ENCODE measurements at regions not wholly inside any gene's neighbourhood (a gene's known extent, or its start where the extent isn't known, plus 50 kb on each side); places are given as distances from the start of the nearest gene placed in this dataset.

DNA sequence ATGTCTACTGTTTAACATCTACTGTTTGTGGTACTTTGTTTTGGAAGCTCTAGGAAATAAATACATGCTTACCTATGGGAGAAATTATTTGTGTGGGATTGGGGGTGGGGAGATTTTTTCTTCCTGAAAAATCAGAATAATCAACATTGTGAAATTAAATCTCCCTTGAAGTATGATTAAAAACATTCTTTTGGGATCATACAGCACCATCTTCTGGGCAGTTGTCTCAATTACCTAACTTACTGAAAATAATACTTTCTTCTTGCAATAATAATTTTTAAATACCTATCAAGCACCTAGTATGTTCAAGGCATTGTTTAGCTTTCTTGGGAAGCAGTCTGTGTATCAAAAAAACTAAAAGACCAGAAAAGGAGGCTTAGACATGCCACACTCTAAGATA is 576.5 kb upstream of the ARGLU1 start:
- H3K9me3 ChIP-seq (ENCODE audit: control insufficient read depth, insufficient read depth, low read depth, low read length) = no peaks in the 10 kb centered on the region
- CTCF ChIA-PET = interaction anchor here (0.6 kb wide), 2 partner anchors 776 to 1437 kb away, joined by 3 to 5 read pairs; no protein-coding TSS in a partner anchor
- no peak overlapping the region for H3K27ac ChIP-seq (ENCODE audit: extremely low read depth, low read depth, low read length)
- POLR2A ChIA-PET = no interaction called here
- H3K36me3 ChIP-seq (ENCODE audit: control insufficient read depth in 2 of 2, insufficient read depth in 1 of 2, low read length in 2 of 2) = no peaks in the 10 kb centered on the region
- H3K4me1 ChIP-seq (ENCODE audit: control insufficient read depth, insufficient read depth, low read length) = no peaks in the 10 kb centered on the region
- TF ChIP-seq SP3 (tag by site-specific recombination; IDR thresholded peaks at IDR 0.05) (no peak), SALL2 (tag by site-specific recombination; IDR thresholded peaks at IDR 0.05; ENCODE audit: borderline replicate concordance) (no peak)
- H3K4me3 ChIP-seq (ENCODE audit: low read depth, low read length) = no peak overlapping the region

GRCh38 chr13:107141767-107142166 is 573.8 kb upstream of the ARGLU1 start:
- Histone ChIP-seq H3K4me3 (ENCODE audit: low read depth, low read length) (no peak overlapping the region), H3K4me1 (ENCODE audit: control insufficient read depth, insufficient read depth, low read length) (no peaks in the 10 kb centered on the region), H3K27ac (ENCODE audit: extremely low read depth, low read depth, low read length) (no peak overlapping the region), H3K9me3 (ENCODE audit: control insufficient read depth, insufficient read depth, low read depth, low read length) (no peaks in the 10 kb centered on the region), H3K36me3 (ENCODE audit: control insufficient read depth in 2 of 2, insufficient read depth in 1 of 2, low read length in 2 of 2) (no peaks in the 10 kb centered on the region)
- TF ChIP-seq ZNF660 (tag by site-specific recombination; IDR thresholded peaks at IDR 0.05) (no peak), TCF7L2 (IDR thresholded peaks at IDR 0.05; ENCODE audit: borderline replicate concordance, low read depth, low read length) (no peak), PATZ1 (tag by site-specific recombination; IDR thresholded peaks at IDR 0.05) (no peak), ZNF292 (tag by site-specific recombination; IDR thresholded peaks at IDR 0.05; ENCODE audit: borderline replicate concordance, low read depth) (no peak), ZNF510 (tag by site-specific recombination; IDR thresholded peaks at IDR 0.05; ENCODE audit: insufficient replicate concordance) (no peak), ZNF610 (tag by site-specific recombination; IDR thresholded peaks at IDR 0.05; ENCODE audit: borderline replicate concordance) (no peak), ZBTB10 (tag by site-specific recombination; IDR thresholded peaks at IDR 0.05) (no peak), ZNF548 (tag by site-specific recombination; IDR thresholded peaks at IDR 0.05) (no peak), TRIM28 (IDR thresholded peaks at IDR 0.05; ENCODE audit: borderline replicate concordance, low read length) (no peak), ZFP3 (tag by site-specific recombination; IDR thresholded peaks at IDR 0.05; ENCODE audit: low read depth) (no peak), HOXD13 (CRISPR knock-in tag; IDR thresholded peaks at IDR 0.05; ENCODE audit: borderline replicate concordance) (no peak), ZNF184 (tag by site-specific recombination; IDR thresholded peaks at IDR 0.05) (no peak), KLF7 (tag by site-specific recombination; IDR thresholded peaks at IDR 0.05; ENCODE audit: borderline replicate concordance) (no peak), ZNF645 (tag by site-specific recombination; IDR thresholded peaks at IDR 0.05) (no peak), ZNF133 (tag by site-specific recombination; IDR thresholded peaks at IDR 0.05) (no peak), ZNF747 (tag by site-specific recombination; IDR thresholded peaks at IDR 0.05) (no peak), PRDM2 (tag by site-specific recombination; IDR thresholded peaks at IDR 0.05; ENCODE audit: borderline replicate concordance) (no peak), ZNF585B (tag by site-specific recombination; IDR thresholded peaks at IDR 0.05) (no peak)
- ChIA-PET POLR2A (no interaction called here), CTCF (interaction anchor here (0.6 to 0.7 kb wide), 2 partner anchors 18 to 605 kb away, joined by 3 to 4 read pairs; no protein-coding TSS in a partner anchor)
